Hippocampal formation (tissue), 2 donors: ENCODE measurements at regions not wholly inside any gene's neighbourhood (a gene's known extent, or its start where the extent isn't known, plus 50 kb on each side); places are given as distances from the start of the nearest gene placed in this dataset.
"Not testable (repeated sequence)": the region's sequence is repeated elsewhere in the genome, so short reads cannot be mapped to it uniquely, and the experiment has no call there.

ENCODE experiments used
- DNase-seq, 2 donors: peaks; one replicate each; lab custom pipeline; 2025; lab: John Stamatoyannopoulos, UW

DNA sequence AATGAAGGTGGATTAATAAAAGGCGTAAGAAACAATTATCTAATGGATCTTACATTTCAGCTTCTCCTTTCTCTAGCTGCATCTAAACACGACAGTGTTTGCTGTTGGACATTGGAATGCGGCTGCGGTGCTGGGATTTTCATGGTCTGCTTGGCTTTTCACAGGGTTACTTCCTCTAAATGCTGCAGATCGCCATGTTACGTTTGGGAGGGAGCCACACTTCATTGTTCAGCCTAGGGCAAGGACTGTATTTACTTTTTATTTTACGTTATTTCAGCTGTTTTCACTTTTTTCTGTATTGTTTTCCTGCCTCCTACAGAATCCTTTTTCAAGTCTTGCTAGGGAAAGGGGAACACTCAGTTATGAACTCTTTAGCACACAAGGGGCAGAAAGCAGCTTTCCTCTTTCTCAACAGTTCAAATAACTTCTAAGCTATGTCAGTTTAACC, 97.9 kb upstream of the MTHFD1L start:
- DNase-seq, result no peak

DNA sequence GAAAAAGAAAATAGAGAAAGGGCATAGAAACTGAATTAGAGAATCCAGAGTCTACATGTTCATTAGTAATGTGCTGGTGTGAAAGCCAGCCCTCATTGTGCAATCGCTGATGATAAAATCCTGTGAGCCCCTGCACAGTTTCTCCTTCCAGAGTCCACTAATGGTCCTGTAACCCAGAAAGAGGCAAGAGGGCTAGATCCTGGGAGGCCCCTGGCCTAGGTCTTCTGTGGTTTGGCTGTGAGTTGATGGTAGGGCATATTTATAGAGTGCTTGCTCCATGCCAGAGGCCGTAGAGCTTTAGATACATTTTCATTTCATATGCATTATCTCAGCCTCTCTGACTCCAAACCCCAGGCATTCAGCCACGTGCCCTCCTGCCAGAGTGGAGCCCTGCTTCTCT, 94.9 kb upstream of the MTHFD1L start:
- DNase-seq, result no peak

DNA sequence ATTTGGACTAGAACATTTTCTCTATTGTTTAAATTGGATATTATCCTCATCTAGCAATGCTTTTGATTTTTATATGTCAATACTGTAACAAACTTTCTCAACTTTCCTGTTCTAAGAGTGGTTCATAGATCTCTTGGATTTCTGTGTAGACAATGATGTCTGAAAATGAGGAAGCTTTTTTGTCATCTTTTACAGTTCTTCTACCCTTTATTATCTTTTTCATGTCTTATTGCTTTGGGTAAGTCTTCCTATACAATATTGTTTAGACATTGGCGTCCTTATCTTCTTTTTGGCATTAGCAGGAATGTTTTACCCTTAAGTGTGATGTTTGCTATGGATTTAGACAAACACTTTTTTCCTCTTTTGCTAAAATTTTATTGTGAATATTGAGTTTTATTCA, 91.5 kb upstream of the MTHFD1L start:
- no peak for DNase-seq

GRCh38 chr6:150775415-150776203, 89.9 kb upstream of the MTHFD1L start:
- no peak for DNase-seq

- no peak for DNase-seq
Measured at GRCh38 chr6:150777736-150778135, 87.8 kb upstream of the MTHFD1L start.

DNA sequence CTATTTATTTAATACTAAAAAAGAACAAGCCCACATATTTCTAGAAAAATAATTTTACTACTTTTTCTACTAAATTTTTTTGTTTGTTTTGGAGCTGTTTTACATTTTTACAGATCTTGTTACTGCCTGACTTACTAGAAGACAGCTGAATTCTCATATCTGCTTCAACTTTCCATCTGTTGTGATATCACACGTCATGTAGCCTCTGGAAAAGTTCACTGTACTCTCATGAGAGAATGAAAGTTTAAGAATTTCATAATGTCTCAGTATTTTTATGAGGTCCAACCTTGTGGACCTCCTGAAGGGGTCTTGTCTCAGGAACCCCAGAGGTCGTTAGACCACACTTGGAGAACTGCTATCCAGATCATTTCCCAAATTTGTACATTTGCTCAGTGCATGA, 81.7 kb upstream of the MTHFD1L start:
- no peak for DNase-seq

- no peak for DNase-seq
Measured at GRCh38 chr6:150787429-150787828, 78.1 kb upstream of the MTHFD1L start.

DNA sequence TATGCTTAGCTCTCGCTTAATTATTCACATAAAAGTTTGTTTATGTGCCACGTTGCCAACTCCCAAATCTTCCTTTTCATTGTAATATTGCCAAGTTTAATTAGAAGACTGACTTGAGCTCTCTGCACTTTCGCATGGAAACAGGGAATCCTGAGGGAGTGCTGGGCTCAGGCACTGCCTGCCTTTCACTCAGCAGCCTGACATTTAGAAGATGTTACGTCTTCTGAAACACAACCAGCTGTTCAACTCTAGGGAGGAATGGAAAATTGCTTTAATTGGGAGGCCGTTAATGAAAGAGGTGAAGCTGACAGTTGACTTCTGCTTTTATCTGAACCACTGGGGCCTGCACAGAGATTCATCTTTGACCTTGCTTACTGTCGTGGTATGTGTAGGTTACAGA, 77.4 kb upstream of the MTHFD1L start:
- no peak for DNase-seq

DNA sequence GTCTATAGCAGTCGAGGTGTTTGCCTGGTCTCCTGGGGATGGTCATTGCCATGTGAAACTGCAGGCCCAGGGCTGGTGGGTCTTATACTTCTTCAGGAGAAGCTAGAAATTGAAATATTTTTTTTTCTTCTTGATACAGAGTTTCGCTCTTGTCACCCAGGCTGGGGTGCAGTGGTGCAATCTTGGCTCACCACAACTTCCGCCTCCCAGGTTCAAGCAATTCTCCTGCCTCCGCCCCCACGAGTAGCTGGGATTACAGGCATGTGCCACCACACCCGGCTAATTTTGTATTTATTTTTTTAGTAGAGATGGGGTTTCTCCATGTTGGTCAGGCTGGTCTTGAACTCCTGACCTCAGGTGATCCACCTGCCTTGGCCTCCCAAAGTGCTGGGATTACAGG, 75.6 kb upstream of the MTHFD1L start:
- not testable (repeated sequence) for DNase-seq

GRCh38 chr6:150791717-150792116, 73.8 kb upstream of the MTHFD1L start:
- DNase-seq, result no peak

GRCh38 chr6:150797949-150798348, 67.6 kb upstream of the MTHFD1L start:
- DNase-seq, result no peak

DNA sequence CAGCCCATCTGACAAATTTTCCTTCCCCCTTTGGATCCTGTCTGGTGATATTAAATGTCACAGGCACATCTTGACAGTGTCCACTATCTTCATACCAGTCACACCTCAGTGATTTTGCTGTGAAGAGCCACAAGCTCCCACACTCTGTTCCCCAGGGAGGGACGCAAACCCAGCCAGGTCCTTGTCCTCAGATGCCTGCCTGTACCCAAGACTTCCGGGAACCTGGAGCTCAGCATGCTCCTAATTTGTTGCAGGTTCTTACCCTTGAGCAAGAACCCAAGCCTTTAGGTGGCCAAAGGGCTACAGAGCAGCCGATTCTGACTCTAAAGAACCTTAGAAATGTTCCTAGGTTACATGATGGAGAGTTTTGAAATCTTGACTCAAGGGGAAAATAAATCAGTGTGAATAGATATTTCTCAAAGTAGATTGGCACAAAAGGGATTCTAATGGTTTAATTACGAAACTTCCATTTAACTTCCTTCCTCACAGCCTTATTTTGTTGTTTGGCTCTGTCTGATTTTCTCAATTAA, 66.2 kb upstream of the MTHFD1L start:
- DNase-seq, result no peak

- DNase-seq, result no peak
Measured at GRCh38 chr6:150800674-150801314, 64.7 kb upstream of the MTHFD1L start.

- DNase-seq, result no peak
Measured at GRCh38 chr6:150806790-150807189, 58.7 kb upstream of the MTHFD1L start.

GRCh38 chr6:150813319-150813992, 52.0 kb upstream of the MTHFD1L start:
- DNase-seq, result no peak

DNA sequence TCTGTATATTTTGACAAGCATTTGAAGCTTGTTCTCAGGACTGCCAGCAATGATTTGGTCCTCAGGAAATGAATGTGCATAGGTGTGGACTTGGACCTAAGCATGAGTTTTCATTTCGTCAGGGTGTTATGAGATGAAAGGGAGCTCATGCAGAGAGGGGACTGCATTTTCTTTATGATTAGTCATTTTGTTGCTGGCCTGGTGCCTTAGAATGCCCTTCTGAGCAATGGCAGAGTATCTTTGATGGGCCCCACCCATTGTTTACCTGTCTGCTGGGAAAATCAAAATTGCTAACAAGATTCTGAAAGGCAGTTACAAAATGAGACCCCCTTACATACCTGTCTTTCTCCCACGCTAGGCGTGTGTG, 51.5 kb upstream of the MTHFD1L start:
- no peak for DNase-seq
